ENCODE measurements at regions not wholly inside any gene's neighbourhood (a gene's known extent, or its start where the extent isn't known, plus 50 kb on each side); places are given as distances from the start of the nearest gene placed in this dataset.

GRCh38 chr1:212229654-212230053 lies 55.6 kb upstream of the PPP2R5A start (continued):
- TF ChIP-seq, protein P1, sequence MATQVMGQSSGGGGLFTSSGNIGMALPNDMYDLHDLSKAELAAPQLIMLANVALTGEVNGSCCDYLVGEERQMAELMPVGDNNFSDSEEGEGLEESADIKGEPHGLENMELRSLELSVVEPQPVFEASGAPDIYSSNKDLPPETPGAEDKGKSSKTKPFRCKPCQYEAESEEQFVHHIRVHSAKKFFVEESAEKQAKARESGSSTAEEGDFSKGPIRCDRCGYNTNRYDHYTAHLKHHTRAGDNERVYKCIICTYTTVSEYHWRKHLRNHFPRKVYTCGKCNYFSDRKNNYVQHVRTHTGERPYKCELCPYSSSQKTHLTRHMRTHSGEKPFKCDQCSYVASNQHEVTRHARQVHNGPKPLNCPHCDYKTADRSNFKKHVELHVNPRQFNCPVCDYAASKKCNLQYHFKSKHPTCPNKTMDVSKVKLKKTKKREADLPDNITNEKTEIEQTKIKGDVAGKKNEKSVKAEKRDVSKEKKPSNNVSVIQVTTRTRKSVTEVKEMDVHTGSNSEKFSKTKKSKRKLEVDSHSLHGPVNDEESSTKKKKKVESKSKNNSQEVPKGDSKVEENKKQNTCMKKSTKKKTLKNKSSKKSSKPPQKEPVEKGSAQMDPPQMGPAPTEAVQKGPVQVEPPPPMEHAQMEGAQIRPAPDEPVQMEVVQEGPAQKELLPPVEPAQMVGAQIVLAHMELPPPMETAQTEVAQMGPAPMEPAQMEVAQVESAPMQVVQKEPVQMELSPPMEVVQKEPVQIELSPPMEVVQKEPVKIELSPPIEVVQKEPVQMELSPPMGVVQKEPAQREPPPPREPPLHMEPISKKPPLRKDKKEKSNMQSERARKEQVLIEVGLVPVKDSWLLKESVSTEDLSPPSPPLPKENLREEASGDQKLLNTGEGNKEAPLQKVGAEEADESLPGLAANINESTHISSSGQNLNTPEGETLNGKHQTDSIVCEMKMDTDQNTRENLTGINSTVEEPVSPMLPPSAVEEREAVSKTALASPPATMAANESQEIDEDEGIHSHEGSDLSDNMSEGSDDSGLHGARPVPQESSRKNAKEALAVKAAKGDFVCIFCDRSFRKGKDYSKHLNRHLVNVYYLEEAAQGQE (IDR thresholded peaks at IDR 0.05; ENCODE audit: unreplicated experiment) = no peak
- TF ChIP-seq ZNF114 (CRISPR knock-in tag; IDR thresholded peaks at IDR 0.05) (no peak), POLR2AphosphoS5 (IDR thresholded peaks at IDR 0.05; ENCODE audit: low read depth) (no peak), EZH2 (IDR thresholded peaks at IDR 0.05; ENCODE audit: low read depth, unreplicated experiment) (no peak), EZH2phosphoT487 (IDR thresholded peaks at IDR 0.05; ENCODE audit: unreplicated experiment) (no peak), CTCF (conservative IDR thresholded peaks at IDR 0.05; ENCODE audit: low read depth in 2 of 2) (no peak)

GRCh38 chr1:212230329-212230728 lies 54.9 kb upstream of the PPP2R5A start:
- Histone ChIP-seq H3K79me2 (replicated peaks; ENCODE audit: insufficient read depth) (no peaks in the 10 kb centered on the region), H3K9me2 (ENCODE audit: insufficient read depth) (no peaks in the 10 kb centered on the region), H4K20me1 (replicated peaks; ENCODE audit: insufficient read depth) (no peaks in the 10 kb centered on the region), H3K36me3 (ENCODE audit: insufficient read depth) (no peaks in the 10 kb centered on the region), H2AFZ (no peak overlapping the region), H3K27me3 (ENCODE audit: insufficient read depth) (no peaks in the 10 kb centered on the region), H3F3A (replicated peaks; ENCODE audit: low read depth) (no peaks in the 10 kb centered on the region), H3K27ac (ENCODE audit: low read depth) (no peak overlapping the region), H3K4me3 (no peak overlapping the region), H3K4me1 (ENCODE audit: insufficient read depth) (peaks cover 5% of the 10 kb centered on the region; the same call in 1 of the 2 replicates), H3K4me2 (no peak overlapping the region)
- ATAC-seq = no peak
- H3K27ac Mint-ChIP-seq = no peak overlapping the region
- no peaks in the 10 kb centered on the region for H3K36me3 Mint-ChIP-seq (ENCODE audit: low read depth)
- H3K27me3 Mint-ChIP-seq (ENCODE audit: insufficient read depth, low read depth, poor library complexity) = peaks cover 7% of the 10 kb centered on the region
- no peaks in the 10 kb centered on the region for H3K9me3 Mint-ChIP-seq
- no peak for DNase-seq (ENCODE audit: low spot score)
- no peak overlapping the region for H3K4me3 Mint-ChIP-seq
- H3K4me1 Mint-ChIP-seq = peaks cover 7% of the 10 kb centered on the region
- no peak for TF ChIP-seq NANOG (IDR thresholded peaks at IDR 0.05; ENCODE audit: borderline replicate concordance)
- TF ChIP-seq CTCF (conservative IDR thresholded peaks at IDR 0.05; ENCODE audit: low read depth in 2 of 2) = no peak
- no peak for TF ChIP-seq POLR2AphosphoS5 (IDR thresholded peaks at IDR 0.05; ENCODE audit: low read depth)
- TF ChIP-seq, protein P1 (IDR thresholded peaks at IDR 0.05; ENCODE audit: unreplicated experiment) = no peak
